SH-SY5Y (cell line): ENCODE measurements at regions not wholly inside any gene's neighbourhood (a gene's known extent, or its start where the extent isn't known, plus 50 kb on each side); places are given as distances from the start of the nearest gene placed in this dataset.

Experiments used
- GATA2 ChIP-seq: IDR thresholded peaks from 2 replicates; pipeline ENCODE4 v1.6.1; 2011; ENCODE audit warnings: mild to moderate bottlenecking, low read depth, low read length
- GATA3 ChIP-seq: IDR thresholded peaks from 2 replicates; pipeline ENCODE4 v1.6.1; 2011; ENCODE audit warnings: low read depth, mild to moderate bottlenecking, low read length, moderate library complexity

GRCh38 chr11:71130106-71130505, 122.3 kb downstream of the SHANK2 start:
- TF ChIP-seq GATA2 (no peak), GATA3 (no peak)

DNA sequence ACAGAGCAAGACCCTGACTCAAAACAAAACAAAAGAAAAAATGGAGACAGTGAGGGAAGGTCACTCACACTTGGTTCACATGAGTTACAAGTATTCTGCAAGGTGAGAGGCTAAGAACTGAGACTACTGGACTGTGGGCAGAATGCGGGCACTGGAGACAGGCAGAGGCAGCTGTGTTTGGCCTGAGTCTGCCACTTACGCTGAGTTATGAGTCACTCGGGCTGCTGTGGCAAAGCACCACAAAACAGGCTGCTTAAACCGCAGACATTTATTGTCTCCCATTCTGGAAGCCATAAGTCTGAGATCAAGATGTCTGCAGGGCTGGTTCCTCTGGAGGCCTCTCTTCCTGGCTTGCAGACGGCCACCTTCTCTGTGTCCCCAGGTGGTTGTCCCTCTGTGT, 122.8 kb downstream of the SHANK2 start:
- TF ChIP-seq GATA2 = no peak
- TF ChIP-seq GATA3 = no peak

- TF ChIP-seq GATA2 (no peak), GATA3 (no peak)
Observed at GRCh38 chr11:71127806-71128205, 124.6 kb downstream of the SHANK2 start.

DNA sequence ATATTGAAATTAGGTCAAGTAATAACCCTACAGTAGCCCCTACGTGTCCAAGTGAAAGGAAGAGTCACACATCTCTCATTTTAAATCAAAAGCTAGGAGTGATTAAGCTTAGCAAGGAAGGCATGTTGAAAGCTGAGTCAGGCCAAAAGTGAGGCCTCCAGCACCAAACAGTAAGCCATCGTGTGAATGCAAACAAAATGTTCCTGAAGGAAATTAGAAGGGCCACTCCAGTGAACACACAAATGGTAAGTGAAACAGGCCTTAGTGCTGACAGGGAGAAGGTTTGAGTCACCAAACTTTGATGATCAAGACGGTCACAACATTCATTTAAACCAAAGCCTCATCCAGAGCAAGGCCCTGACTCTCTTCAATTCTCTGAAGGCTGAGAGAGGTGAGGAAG, 127.2 kb downstream of the SHANK2 start:
- TF ChIP-seq GATA3 (no peak), GATA2 (no peak)

DNA sequence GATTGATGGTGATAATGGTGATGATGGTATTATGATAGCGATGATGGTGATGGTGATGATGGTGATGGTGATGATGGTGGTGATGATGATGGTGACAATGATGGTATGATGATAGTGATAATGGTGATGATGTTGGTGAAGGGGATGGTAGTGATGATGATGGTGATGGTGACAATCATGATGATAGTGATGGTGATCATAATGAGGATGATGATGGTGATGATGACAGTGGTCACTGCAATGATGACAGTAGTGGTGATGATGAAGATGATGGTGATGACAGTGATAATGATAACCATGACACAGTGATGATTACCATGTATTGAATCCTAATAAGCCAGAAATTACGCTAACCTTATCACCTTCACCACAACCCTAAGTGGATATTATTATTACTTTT, 128.2 kb downstream of the SHANK2 start:
- TF ChIP-seq GATA3 = no peak
- TF ChIP-seq GATA2 = no peak

DNA sequence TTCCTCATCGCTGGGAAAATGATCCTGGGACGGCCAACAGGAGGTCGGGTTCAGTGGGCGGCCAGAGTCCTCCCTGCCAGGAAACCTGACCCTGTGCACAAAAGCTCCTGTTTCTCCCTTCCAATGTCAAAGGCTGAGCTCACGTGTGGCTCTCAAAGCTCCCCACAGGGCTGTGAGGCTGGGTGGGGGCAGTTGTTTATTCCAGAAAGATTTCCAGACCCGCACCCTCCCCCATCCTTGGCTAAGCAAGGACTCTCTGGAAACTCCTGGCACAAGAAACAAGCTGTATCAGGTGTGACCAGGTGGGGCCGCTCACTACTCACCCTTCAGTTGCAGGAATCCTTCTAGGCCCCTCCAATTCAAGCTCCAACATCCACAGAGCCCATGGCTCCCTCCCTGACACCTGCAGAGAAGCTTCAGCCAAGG, 131.9 kb downstream of the SHANK2 start:
- no peak for TF ChIP-seq GATA3

DNA sequence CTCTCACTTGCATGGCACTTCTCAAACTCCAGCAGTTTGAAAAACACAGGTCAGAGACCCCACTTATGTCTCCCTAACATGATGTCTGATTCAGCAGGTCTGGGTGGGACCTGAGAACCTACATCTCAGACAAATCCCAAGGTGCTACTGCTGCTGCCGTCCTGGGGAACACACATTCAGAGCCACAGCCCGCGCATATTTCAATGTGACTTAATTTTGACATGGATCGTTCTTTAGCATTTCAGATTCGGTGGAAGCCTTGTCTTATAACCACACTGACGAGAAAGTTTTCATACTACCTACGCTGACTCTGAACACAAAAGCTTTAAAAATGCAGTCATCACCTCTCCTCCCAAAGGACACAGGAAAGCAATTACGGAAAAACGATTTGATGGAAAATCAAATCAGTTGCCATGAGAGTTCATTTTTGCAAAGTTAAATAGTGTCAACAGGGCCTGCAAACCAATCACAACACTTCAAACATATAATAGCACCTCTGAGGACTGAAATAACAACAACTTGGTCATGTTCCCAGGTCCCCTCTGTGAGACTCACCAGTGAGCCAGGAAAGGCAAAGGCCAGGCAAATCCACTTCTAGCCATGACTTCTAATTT, 132.6 kb downstream of the SHANK2 start:
- TF ChIP-seq GATA2 = no peak

GRCh38 chr11:71118671-71119250, 133.6 kb downstream of the SHANK2 start:
- TF ChIP-seq GATA2 = no peak
- TF ChIP-seq GATA3 = no peak

DNA sequence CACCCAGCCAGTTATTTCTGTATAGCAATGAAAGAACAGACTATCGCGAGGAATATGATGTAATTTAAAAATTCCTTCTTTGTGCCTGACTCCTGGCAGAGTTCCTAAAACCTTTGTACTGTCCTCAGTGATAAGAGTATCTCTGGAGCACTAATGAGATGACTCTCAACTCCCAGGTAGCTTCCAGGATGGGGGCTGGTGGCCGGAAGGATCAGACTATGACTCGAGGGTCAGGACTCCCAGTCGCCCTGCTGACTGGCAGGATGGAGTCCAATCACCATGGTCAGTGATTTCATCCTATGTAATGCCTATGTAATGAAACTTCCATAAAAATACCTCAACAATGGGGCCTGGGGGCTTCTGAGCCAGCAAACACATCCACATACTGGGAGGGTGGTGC, 135.1 kb downstream of the SHANK2 start:
- no peak for TF ChIP-seq GATA3

DNA sequence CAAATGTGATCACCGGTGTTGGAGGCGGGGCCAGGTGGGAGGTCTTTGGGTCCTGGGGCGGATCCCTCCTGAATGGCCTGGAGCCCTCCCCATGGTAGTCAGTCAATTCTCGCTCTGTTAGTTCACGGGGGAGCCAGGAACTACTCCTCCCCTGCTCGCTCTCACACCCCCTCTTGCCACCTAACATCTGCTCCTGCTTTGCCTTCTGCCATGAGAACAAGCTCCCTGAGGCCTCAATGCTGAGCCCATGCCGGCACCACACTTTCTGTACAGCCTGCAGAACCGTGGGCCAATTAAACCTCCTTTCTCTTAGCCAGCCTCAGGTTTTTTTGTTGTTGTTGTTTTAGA, 135.7 kb downstream of the SHANK2 start:
- TF ChIP-seq GATA3 (no peak), GATA2 (no peak)

DNA sequence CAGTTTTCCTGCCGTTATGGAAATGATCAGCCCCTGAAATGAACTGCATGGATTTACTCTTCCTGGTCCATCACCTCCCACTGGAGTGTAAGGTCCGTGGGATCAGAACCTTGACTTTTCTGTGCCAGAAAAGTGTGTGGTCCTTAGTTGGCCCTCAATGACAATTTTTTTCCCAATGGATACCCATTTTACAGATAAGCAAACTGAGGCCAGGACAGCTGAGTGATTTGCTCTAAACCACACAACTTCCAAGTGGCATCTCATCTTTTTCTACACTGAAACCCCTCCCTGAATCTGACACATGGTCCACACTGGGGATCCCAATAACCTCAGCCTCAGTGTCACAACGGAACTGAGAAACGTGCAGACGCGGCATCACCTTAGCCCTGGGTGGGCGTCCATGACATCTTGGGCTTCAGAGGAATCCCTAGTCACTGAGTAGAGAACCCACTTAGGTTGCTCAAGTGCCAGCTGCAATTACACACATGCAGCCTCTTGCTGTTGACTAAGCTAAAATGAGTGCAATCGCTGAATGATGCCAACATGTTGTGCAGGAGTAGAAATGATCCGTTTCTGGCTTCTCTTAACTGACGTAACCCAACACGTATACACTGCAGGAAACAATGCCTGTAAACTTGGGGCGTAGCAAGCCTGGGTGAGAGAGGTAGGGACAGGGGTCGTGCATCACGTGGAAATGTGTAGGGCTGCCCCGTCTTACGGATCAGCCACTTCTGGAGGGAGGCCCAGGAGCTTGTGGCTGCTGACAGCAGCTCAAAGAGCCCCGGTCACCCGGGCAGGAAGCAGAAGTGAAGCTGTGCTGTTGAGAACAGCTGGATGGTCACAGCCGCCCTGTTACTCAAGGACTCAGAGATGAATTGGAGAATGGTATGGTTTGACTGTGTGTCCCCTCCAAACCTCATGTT, 136.3 kb downstream of the SHANK2 start:
- TF ChIP-seq GATA3 (no peak), GATA2 (no peak)

GRCh38 chr11:71114124-71114851, 138.1 kb downstream of the SHANK2 start:
- no peak for TF ChIP-seq GATA3

- no peak for TF ChIP-seq GATA3
- no peak for TF ChIP-seq GATA2
Observed at GRCh38 chr11:71112990-71113389, 139.4 kb downstream of the SHANK2 start.

- TF ChIP-seq GATA3 (no peak), GATA2 (no peak)
Observed at GRCh38 chr11:71112454-71112853, 139.9 kb downstream of the SHANK2 start.

DNA sequence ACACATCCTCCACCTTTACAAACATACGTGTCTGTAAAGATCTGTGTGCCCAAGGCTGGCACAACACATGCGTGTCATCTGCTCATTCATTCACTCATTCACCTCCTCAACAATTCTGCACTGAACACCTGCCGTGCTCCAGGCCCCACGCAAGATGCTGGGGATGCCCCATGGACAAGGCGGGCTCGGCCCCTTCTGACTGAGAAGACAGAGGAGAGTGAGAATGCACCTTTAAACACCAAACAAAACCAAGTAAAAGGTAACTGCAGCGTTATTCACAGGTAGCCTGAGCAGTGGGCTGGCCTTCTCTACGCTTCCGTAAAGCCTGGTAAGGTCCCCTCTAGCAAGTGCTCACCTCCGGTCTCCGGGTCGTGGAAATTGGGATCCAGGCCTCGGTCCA, 142.8 kb downstream of the SHANK2 start:
- no peak for TF ChIP-seq GATA2
- TF ChIP-seq GATA3 = no peak
